IPS-20b (cell line): ENCODE measurements at regions not wholly inside any gene's neighbourhood (a gene's known extent, or its start where the extent isn't known, plus 50 kb on each side); places are given as distances from the start of the nearest gene placed in this dataset.

Experiments
- H3K27ac ChIP-seq: one replicate; pipeline ENCODE4 v1.5.1; 2013; ENCODE audit warnings: low read length
- H3K27me3 ChIP-seq: 2 replicates; pipeline ENCODE4 v1.6.1; 2013; ENCODE audit warnings: mild to moderate bottlenecking, low read length, inconsistent platforms; ENCODE audit not compliant: insufficient read depth
- H3K36me3 ChIP-seq: 2 replicates; pipeline ENCODE4 v1.6.1; 2013; ENCODE audit warnings: low read depth, mild to moderate bottlenecking, inconsistent platforms, low read length, moderate library complexity; ENCODE audit not compliant: insufficient read depth
- H3K4me1 ChIP-seq: 2 replicates; pipeline ENCODE4 v1.6.1; 2013; ENCODE audit warnings: mild to moderate bottlenecking, control low read depth, inconsistent platforms, low read length, moderate library complexity; ENCODE audit not compliant: insufficient read depth
- H3K4me3 ChIP-seq: 2 replicates; pipeline ENCODE4 v1.5.1; 2013; ENCODE audit warnings: mild to moderate bottlenecking, low read length, inconsistent platforms
- H3K9ac ChIP-seq: 2 replicates; pipeline ENCODE4 v1.6.1; 2013; ENCODE audit warnings: low read depth, mild to moderate bottlenecking, inconsistent platforms, low read length, moderate library complexity
- H3K9me3 ChIP-seq: 2 replicates; pipeline ENCODE4 v1.6.1; 2013; ENCODE audit warnings: mild to moderate bottlenecking, low read depth, low read length, inconsistent platforms; ENCODE audit not compliant: insufficient read depth

- Histone ChIP-seq H3K27ac (no peak overlapping the region), H3K4me3 (no peak overlapping the region), H3K9ac (no peak overlapping the region), H3K9me3 (peaks cover 18% of the 10 kb centered on the region), H3K36me3 (no peaks in the 10 kb centered on the region), H3K4me1 (no peaks in the 10 kb centered on the region), H3K27me3 (no peaks in the 10 kb centered on the region)
Observed at GRCh38 chr11:27287205-27287604, 75.8 kb downstream of the CCDC34 start.

DNA sequence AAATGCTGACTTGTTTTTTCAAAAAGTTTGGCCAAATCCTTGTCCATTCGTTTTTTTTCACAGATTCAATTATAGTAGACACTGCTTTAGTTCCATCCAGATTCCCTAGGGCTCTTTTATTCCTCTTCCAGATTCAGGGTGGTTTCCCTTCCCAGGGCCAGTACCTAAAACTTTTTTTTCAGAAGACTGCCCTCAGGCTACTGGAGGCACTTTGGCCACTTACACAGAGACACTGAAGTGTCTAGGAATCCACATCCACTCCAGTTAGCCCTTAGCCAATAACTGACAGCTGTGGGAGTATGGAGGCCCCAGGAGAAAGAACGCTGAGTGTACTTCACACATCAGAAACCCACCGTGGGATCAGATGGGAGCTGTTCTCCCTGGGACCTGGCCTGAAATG, 77.3 kb downstream of the CCDC34 start:
- H3K9ac ChIP-seq = no peak overlapping the region
- H3K9me3 ChIP-seq = peaks cover 4% of the 10 kb centered on the region
- no peak overlapping the region for H3K27ac ChIP-seq
- H3K27me3 ChIP-seq = no peaks in the 10 kb centered on the region
- no peaks in the 10 kb centered on the region for H3K36me3 ChIP-seq
- no peaks in the 10 kb centered on the region for H3K4me1 ChIP-seq
- no peak overlapping the region for H3K4me3 ChIP-seq

GRCh38 chr11:27282806-27283205, 80.2 kb downstream of the CCDC34 start:
- Histone ChIP-seq H3K27me3 (no peaks in the 10 kb centered on the region), H3K9me3 (no peaks in the 10 kb centered on the region), H3K9ac (no peak overlapping the region), H3K4me1 (no peaks in the 10 kb centered on the region), H3K4me3 (no peak overlapping the region), H3K36me3 (no peaks in the 10 kb centered on the region), H3K27ac (no peak overlapping the region)

- Histone ChIP-seq H3K9ac (no peak overlapping the region), H3K4me1 (no peaks in the 10 kb centered on the region)
Observed at GRCh38 chr11:27281740-27282590, 81.0 kb downstream of the CCDC34 start.

DNA sequence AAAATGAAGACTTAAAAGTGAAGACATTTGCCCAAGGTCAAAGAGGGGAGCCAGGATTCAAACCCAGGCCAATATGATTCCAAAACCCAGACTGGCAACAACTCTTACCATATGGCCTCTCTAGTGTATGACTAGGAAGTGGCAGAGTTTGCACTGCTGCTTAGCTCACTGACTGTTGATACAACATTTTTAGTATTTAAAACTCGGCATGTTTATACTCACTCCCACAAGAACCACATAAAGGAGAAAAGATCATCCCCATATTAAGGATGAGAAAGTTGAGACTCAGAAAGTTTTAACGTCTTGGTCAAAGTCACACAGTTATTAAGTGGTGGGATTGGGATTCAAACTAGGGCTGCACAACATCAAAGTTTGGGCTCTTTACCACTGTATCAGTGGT, 81.7 kb downstream of the CCDC34 start:
- no peak overlapping the region for H3K4me3 ChIP-seq
- no peak overlapping the region for H3K9ac ChIP-seq
- H3K4me1 ChIP-seq = no peaks in the 10 kb centered on the region
- H3K27ac ChIP-seq = no peak overlapping the region
- H3K27me3 ChIP-seq = no peaks in the 10 kb centered on the region
- H3K36me3 ChIP-seq = no peaks in the 10 kb centered on the region
- H3K9me3 ChIP-seq = no peaks in the 10 kb centered on the region

More at GRCh38 chr11:27281740-27282590, 81.0 kb downstream of the CCDC34 start:
- Histone ChIP-seq H3K27me3 (no peaks in the 10 kb centered on the region), H3K27ac (no peak overlapping the region), H3K9me3 (no peaks in the 10 kb centered on the region), H3K4me3 (no peak overlapping the region), H3K36me3 (no peaks in the 10 kb centered on the region)

- H3K36me3 ChIP-seq = no peaks in the 10 kb centered on the region
- H3K9ac ChIP-seq = no peak overlapping the region
- H3K4me1 ChIP-seq = no peaks in the 10 kb centered on the region
- no peaks in the 10 kb centered on the region for H3K9me3 ChIP-seq
- H3K27ac ChIP-seq = no peak overlapping the region
- H3K27me3 ChIP-seq = no peaks in the 10 kb centered on the region
- no peak overlapping the region for H3K4me3 ChIP-seq
Observed at GRCh38 chr11:27280140-27280539, 82.9 kb downstream of the CCDC34 start.

DNA sequence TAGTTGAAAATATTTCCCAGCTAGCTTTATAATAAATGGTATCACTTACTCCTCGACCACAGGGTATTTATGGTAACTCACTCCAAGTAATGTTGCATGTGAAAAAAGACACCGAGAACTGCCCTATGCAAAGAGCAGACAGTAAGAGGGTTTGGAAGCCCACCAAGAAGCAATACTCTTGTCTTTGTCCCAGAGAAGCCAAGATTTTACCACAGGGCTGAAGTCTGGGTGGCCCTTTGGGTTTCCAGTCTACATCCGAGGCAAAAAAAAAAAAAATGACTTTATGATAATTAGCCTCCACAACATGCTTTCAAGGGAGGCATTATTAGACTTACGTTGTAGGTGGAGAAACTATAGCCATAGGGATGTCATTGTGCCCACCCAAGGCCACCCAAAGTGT, 83.6 kb downstream of the CCDC34 start:
- no peaks in the 10 kb centered on the region for H3K9me3 ChIP-seq
- H3K36me3 ChIP-seq = no peaks in the 10 kb centered on the region
- no peak overlapping the region for H3K9ac ChIP-seq
- no peak overlapping the region for H3K27ac ChIP-seq
- no peaks in the 10 kb centered on the region for H3K27me3 ChIP-seq
- H3K4me3 ChIP-seq = no peak overlapping the region
- no peaks in the 10 kb centered on the region for H3K4me1 ChIP-seq

GRCh38 chr11:27277843-27278242, 85.2 kb downstream of the CCDC34 start:
- Histone ChIP-seq H3K9ac (no peak overlapping the region), H3K36me3 (no peaks in the 10 kb centered on the region), H3K9me3 (no peaks in the 10 kb centered on the region), H3K27me3 (no peaks in the 10 kb centered on the region), H3K4me1 (no peaks in the 10 kb centered on the region), H3K27ac (no peak overlapping the region), H3K4me3 (no peak overlapping the region)

DNA sequence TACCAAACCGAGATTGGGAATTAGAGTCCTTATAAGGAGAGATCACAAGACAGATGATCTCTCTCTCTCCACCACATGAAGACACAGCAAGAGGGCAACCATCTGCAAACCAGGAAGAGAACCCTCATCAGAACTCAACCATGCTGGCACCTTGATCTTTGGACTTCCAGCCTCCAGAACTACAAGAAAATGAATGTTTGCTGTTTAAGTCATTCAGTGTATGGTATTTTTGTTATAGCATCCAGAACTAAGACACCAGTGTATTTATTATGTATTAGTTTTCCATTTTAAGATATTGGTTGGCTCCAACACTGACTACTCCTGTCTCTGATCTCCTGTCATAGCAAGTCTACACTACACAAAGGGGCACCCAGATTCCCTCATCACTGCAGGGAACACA, 86.9 kb downstream of the CCDC34 start:
- Histone ChIP-seq H3K27ac (no peak overlapping the region), H3K27me3 (no peaks in the 10 kb centered on the region), H3K9ac (no peak overlapping the region), H3K9me3 (no peaks in the 10 kb centered on the region), H3K4me3 (no peak overlapping the region), H3K4me1 (no peaks in the 10 kb centered on the region), H3K36me3 (no peaks in the 10 kb centered on the region)

DNA sequence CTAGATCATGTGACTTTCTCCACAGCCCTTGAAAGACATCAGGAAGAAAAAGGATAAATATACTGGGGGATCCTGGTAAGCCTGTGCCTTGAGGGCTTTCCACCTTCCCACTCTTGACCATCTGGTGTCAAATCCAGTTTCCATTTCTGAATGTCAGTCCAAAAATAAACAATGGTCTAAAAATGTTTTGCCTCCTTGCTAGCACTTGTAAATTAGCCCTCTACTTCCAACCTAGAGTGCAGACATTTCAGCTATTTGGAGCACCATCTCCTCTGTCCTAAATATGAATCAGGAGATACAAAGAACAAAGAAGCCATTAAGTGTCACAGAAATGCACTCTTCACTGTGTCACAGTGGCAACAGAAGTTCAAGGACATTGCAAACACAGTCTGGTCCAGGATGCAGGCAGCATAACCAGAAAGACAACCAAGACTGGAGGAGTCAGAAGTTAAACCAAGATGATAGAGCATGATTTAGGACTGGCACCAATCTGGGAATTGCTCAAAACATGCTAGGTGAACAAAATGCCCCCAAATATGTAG, 88.1 kb downstream of the CCDC34 start:
- Histone ChIP-seq H3K4me1 (no peaks in the 10 kb centered on the region), H3K36me3 (no peaks in the 10 kb centered on the region), H3K27ac (no peak overlapping the region), H3K27me3 (no peaks in the 10 kb centered on the region), H3K9ac (no peak overlapping the region), H3K4me3 (no peak overlapping the region), H3K9me3 (no peaks in the 10 kb centered on the region)

- H3K9me3 ChIP-seq = no peaks in the 10 kb centered on the region
- H3K27me3 ChIP-seq = no peaks in the 10 kb centered on the region
- no peak overlapping the region for H3K27ac ChIP-seq
- H3K4me1 ChIP-seq = no peaks in the 10 kb centered on the region
- no peaks in the 10 kb centered on the region for H3K36me3 ChIP-seq
- H3K4me3 ChIP-seq = no peak overlapping the region
- no peak overlapping the region for H3K9ac ChIP-seq
Observed at GRCh38 chr11:27266125-27266524, 96.9 kb downstream of the CCDC34 start.

GRCh38 chr11:27263986-27264385, 99.0 kb downstream of the CCDC34 start:
- H3K36me3 ChIP-seq = no peaks in the 10 kb centered on the region
- no peaks in the 10 kb centered on the region for H3K27me3 ChIP-seq
- H3K9ac ChIP-seq = no peak overlapping the region
- no peaks in the 10 kb centered on the region for H3K4me1 ChIP-seq
- no peak overlapping the region for H3K4me3 ChIP-seq
- no peak overlapping the region for H3K27ac ChIP-seq
- no peaks in the 10 kb centered on the region for H3K9me3 ChIP-seq
